ENCODE measurements at regions not wholly inside any gene's neighbourhood (a gene's known extent, or its start where the extent isn't known, plus 50 kb on each side); places are given as distances from the start of the nearest gene placed in this dataset.
A peak's percentile ranks its signal among the peaks of the same experiment; 100 is the strongest.

GRCh38 chr2:120421126-120421829 lies 75.3 kb downstream of the INHBB start:
- no peak for TF ChIP-seq POLR2AphosphoS5 (IDR thresholded peaks at IDR 0.05)
- TF ChIP-seq CTCF (IDR thresholded peaks at IDR 0.05): no peak
- no peak for TF ChIP-seq POLR2A (IDR thresholded peaks at IDR 0.05)
- H3K36me3 ChIP-seq: no peaks in the 10 kb centered on the region
- no peak overlapping the region for H3K27ac ChIP-seq
- no peaks in the 10 kb centered on the region for H3K27me3 ChIP-seq
- H3K9me3 ChIP-seq: no peaks in the 10 kb centered on the region
- DNase-seq (ENCODE audit: low spot score in 2 of 2): peak in 1 of 2 donors; percentile 16
- no peak overlapping the region for H3K4me3 ChIP-seq
- H3K4me1 ChIP-seq: no peaks in the 10 kb centered on the region
- intact Hi-C loops (cut with DNase I; ENCODE audit: low total_unique reads): no loop called here

GRCh38 chr2:120421830-120422175 lies 75.9 kb downstream of the INHBB start:
- TF ChIP-seq POLR2A (IDR thresholded peaks at IDR 0.05): no peak
- TF ChIP-seq CTCF (IDR thresholded peaks at IDR 0.05): no peak
- TF ChIP-seq POLR2AphosphoS5 (IDR thresholded peaks at IDR 0.05): no peak
- H3K27ac ChIP-seq: no peak overlapping the region
- no peak for DNase-seq (ENCODE audit: low spot score in 2 of 2)
- H3K9me3 ChIP-seq: no peaks in the 10 kb centered on the region
- no peaks in the 10 kb centered on the region for H3K36me3 ChIP-seq
- intact Hi-C loops (cut with DNase I; ENCODE audit: low total_unique reads): no loop called here
- no peaks in the 10 kb centered on the region for H3K27me3 ChIP-seq
- no peak overlapping the region for H3K4me3 ChIP-seq
- no peaks in the 10 kb centered on the region for H3K4me1 ChIP-seq

GRCh38 chr2:120422465-120423160 lies 76.7 kb downstream of the INHBB start:
- Histone ChIP-seq H3K4me1 (no peaks in the 10 kb centered on the region), H3K27me3 (no peaks in the 10 kb centered on the region), H3K27ac (peak overlapping the region; percentile 11 to 39), H3K9me3 (no peaks in the 10 kb centered on the region), H3K4me3 (no peak overlapping the region), H3K36me3 (no peaks in the 10 kb centered on the region)
- no peak for TF ChIP-seq CTCF (IDR thresholded peaks at IDR 0.05)
- TF ChIP-seq POLR2AphosphoS5 (IDR thresholded peaks at IDR 0.05): no peak
- no peak for TF ChIP-seq POLR2A (IDR thresholded peaks at IDR 0.05)
- DNase-seq (ENCODE audit: low spot score in 2 of 2): no peak
- intact Hi-C loops (cut with DNase I; ENCODE audit: low total_unique reads): no loop called here

- Histone ChIP-seq H3K27ac (peak overlapping the region in 1 of 2 donors; percentile 39), H3K4me1 (no peaks in the 10 kb centered on the region), H3K36me3 (no peaks in the 10 kb centered on the region), H3K9me3 (no peaks in the 10 kb centered on the region), H3K27me3 (no peaks in the 10 kb centered on the region), H3K4me3 (no peak overlapping the region)
- no peak for TF ChIP-seq POLR2AphosphoS5 (IDR thresholded peaks at IDR 0.05)
- TF ChIP-seq CTCF (IDR thresholded peaks at IDR 0.05): no peak
- no peak for TF ChIP-seq POLR2A (IDR thresholded peaks at IDR 0.05)
- intact Hi-C loops (cut with DNase I; ENCODE audit: low total_unique reads): no loop called here
- peak in 1 of 2 donors; percentile 2 for DNase-seq (ENCODE audit: low spot score in 2 of 2)
These were observed 77.4 kb downstream of the INHBB start for GRCh38 chr2:120423167-120423943.
